SK-N-SH (cell line): ENCODE measurements at regions not wholly inside any gene's neighbourhood (a gene's known extent, or its start where the extent isn't known, plus 50 kb on each side); places are given as distances from the start of the nearest gene placed in this dataset.

Experiments
- CTCF ChIA-PET: fragments of 300-600, 350-600 bp; formaldehyde crosslinking; extraction: SDS; loops from one replicate; lab custom pipeline; 2021; lab: Yijun Ruan, JAX
- POLR2A ChIA-PET: fragments of 350-600 bp; sonication (Branson Sonifier 250); formaldehyde crosslinking; extraction: SDS; loops from one replicate; lab custom pipeline; 2020; ENCODE audit warnings: antibody characterized with exemption, inconsistent platforms; lab: Yijun Ruan, JAX
- DNase-seq: peaks from one replicate; pipeline ENCODE4 v3.0.0; 2012
- H2AFZ ChIP-seq: fragments of 200-600 bp; sonication (generic); 2 replicates; pipeline ENCODE4 v1.8.1; 2016; ENCODE audit warnings: antibody characterized with exemption, mild to moderate bottlenecking, low read depth
- H3F3A ChIP-seq: fragments of 200-600 bp; sonication (generic); replicated peaks from 2 replicates; pipeline ENCODE3; 2016; ENCODE audit warnings: antibody characterized with exemption, mild to moderate bottlenecking; ENCODE audit not compliant: insufficient read depth
- H3K27ac ChIP-seq, 2 experiments: fragments of 200-500 bp in 1 of 2; fragments of 200-600 bp in 1 of 2; sonication (Bioruptor generic) in 1 of 2; sonication (generic), shearing (Covaris generic) in 1 of 2; 2 replicates each; pipeline versions ENCODE4 v1.5.1 to v1.6.1; 2014 to 2016; ENCODE audit warnings: low read depth in 2 of 2, inconsistent platforms in 1 of 2, low read length in 1 of 2, mild to moderate bottlenecking in 1 of 2, mixed read lengths in 1 of 2
- H3K27me3 ChIP-seq: fragments of 200-600 bp; sonication (generic), shearing (Covaris generic); 2 replicates; pipeline ENCODE4 v1.6.1; 2016; ENCODE audit warnings: mixed run types; ENCODE audit not compliant: insufficient read depth
- H3K36me3 ChIP-seq, 2 experiments: fragments of 200-500 bp in 1 of 2; fragments of 200-600 bp in 1 of 2; sonication (Bioruptor generic) in 1 of 2; sonication (generic) in 1 of 2; replicated peaks in 1 of 2; 2 replicates each; pipeline versions ENCODE3 to v1.5.1; 2014 to 2016; ENCODE audit warnings: low read length in 1 of 2, mild to moderate bottlenecking in 1 of 2; ENCODE audit not compliant: insufficient read depth in 2 of 2, control insufficient read depth in 1 of 2
- H3K4me1 ChIP-seq, 2 experiments: fragments of 200-500 bp in 1 of 2; fragments of 200-600 bp in 1 of 2; sonication (Bioruptor generic) in 1 of 2; sonication (generic), shearing (Covaris generic) in 1 of 2; 2 replicates each; pipeline versions ENCODE4 v1.5.1 to v1.6.1; 2014 to 2016; ENCODE audit warnings: low read depth in 1 of 2, low read length in 1 of 2, mixed run types in 1 of 2; ENCODE audit not compliant: insufficient read depth in 2 of 2, control insufficient read depth in 1 of 2
- H3K4me2 ChIP-seq: fragments of 200-600 bp; sonication (generic), shearing (Covaris generic); 2 replicates; pipeline ENCODE4 v1.6.1; 2017; ENCODE audit warnings: mixed run types
- H3K4me3 ChIP-seq, 2 experiments: fragments of 200-500 bp in 1 of 2; fragments of 200-600 bp in 1 of 2; sonication (Bioruptor generic) in 1 of 2; sonication (generic), shearing (Covaris generic) in 1 of 2; 2 replicates each; pipeline versions ENCODE4 v1.5.1 to v1.8.1; 2014 to 2016; ENCODE audit warnings: low read depth in 2 of 2, inconsistent platforms in 1 of 2, low read length in 1 of 2, mild to moderate bottlenecking in 1 of 2, mixed read lengths in 1 of 2, moderate library complexity in 1 of 2
- H3K79me2 ChIP-seq: fragments of 200-600 bp; sonication (generic); 2 replicates; pipeline ENCODE4 v1.8.1; 2017; ENCODE audit warnings: mild to moderate bottlenecking; ENCODE audit not compliant: insufficient read depth
- H3K9ac ChIP-seq: fragments of 200-600 bp; sonication (generic); 2 replicates; pipeline ENCODE4 v1.6.1; 2017; ENCODE audit warnings: mixed run types
- H3K9me2 ChIP-seq: fragments of 200-600 bp; sonication (generic); 2 replicates; pipeline ENCODE4 v1.6.1; 2017; ENCODE audit warnings: mixed run types
- H3K9me3 ChIP-seq: fragments of 200-600 bp; sonication (generic); 2 replicates; pipeline ENCODE4 v1.6.1; 2017; ENCODE audit warnings: mixed run types, mild to moderate bottlenecking, moderate library complexity
- H4K20me1 ChIP-seq: fragments of 200-600 bp; sonication (generic); 2 replicates; pipeline ENCODE4 v1.6.1; 2017; ENCODE audit warnings: mild to moderate bottlenecking, mixed run types; ENCODE audit not compliant: insufficient read depth
- CHD2 ChIP-seq: fragments of 150-350 bp; IDR thresholded peaks from 2 replicates; pipeline ENCODE4 v1.6.1; 2018; ENCODE audit warnings: low read length; ENCODE audit not compliant: partially characterized antibody
- GABPA ChIP-seq: IDR thresholded peaks from 2 replicates; pipeline ENCODE4 v1.4.0; 2012; ENCODE audit warnings: low read depth, mild to moderate bottlenecking
- GATA2 ChIP-seq: sonication (generic); formaldehyde crosslinking; IDR thresholded peaks from 2 replicates; pipeline ENCODE4 v1.5.0; 2020; ENCODE audit warnings: mild to moderate bottlenecking, missing genetic modification reagents
- JUND ChIP-seq: IDR thresholded peaks from 2 replicates; pipeline ENCODE4 v1.4.0; 2012
- MEF2A ChIP-seq: IDR thresholded peaks from 2 replicates; pipeline ENCODE4 v1.4.0; 2012; ENCODE audit warnings: low read depth, borderline replicate concordance
- RAD21 ChIP-seq: IDR thresholded peaks from 2 replicates; pipeline ENCODE4 v1.6.1; 2012; ENCODE audit warnings: mild to moderate bottlenecking, low read length
- RXRA ChIP-seq: IDR thresholded peaks from 2 replicates; pipeline ENCODE4 v1.4.0; 2012; ENCODE audit warnings: low read depth, mild to moderate bottlenecking, borderline replicate concordance
- SIN3A ChIP-seq: IDR thresholded peaks from 2 replicates; pipeline ENCODE4 v1.6.1; 2012; ENCODE audit warnings: low read depth, mild to moderate bottlenecking, low read length, moderate library complexity, borderline replicate concordance
- TAF1 ChIP-seq: IDR thresholded peaks from 2 replicates; pipeline ENCODE4 v1.6.1; 2012; ENCODE audit warnings: low read depth, mild to moderate bottlenecking, low read length, moderate library complexity, borderline replicate concordance
- TCF12 ChIP-seq: IDR thresholded peaks from 2 replicates; pipeline ENCODE4 v1.4.0; 2012
- TEAD4 ChIP-seq: IDR thresholded peaks from 2 replicates; pipeline ENCODE4 v1.4.0; 2012; ENCODE audit warnings: mild to moderate bottlenecking, borderline replicate concordance; ENCODE audit not compliant: insufficient read depth
- YY1 ChIP-seq: IDR thresholded peaks from 2 replicates; pipeline ENCODE4 v1.4.0; 2012; ENCODE audit warnings: low read depth, mild to moderate bottlenecking
- WGBS: methylation state at CpG from one replicate; pipeline ENCODE4 v1.1.6; 2017; ENCODE audit warnings: low lambda C conversion rate; 5-methylcytosine and 5-hydroxymethylcytosine counted together
- TF ChIP-seq, protein P1 (sequence below): IDR thresholded peaks from 2 replicates; pipeline ENCODE4 v1.4.0; 2012; ENCODE audit warnings: low read depth
- TF ChIP-seq, protein P2 (sequence below): IDR thresholded peaks from 2 replicates; pipeline ENCODE4; 2012
- TF ChIP-seq, protein P3 (sequence below): fragments of 150-350 bp; IDR thresholded peaks from 2 replicates; pipeline ENCODE4 v1.6.1; 2016; ENCODE audit warnings: mild to moderate bottlenecking, low read depth, low read length
- TF ChIP-seq, protein P4 (sequence below): IDR thresholded peaks from 2 replicates; pipeline ENCODE4 v1.4.0; 2012; ENCODE audit warnings: low read depth, borderline replicate concordance

DNA sequence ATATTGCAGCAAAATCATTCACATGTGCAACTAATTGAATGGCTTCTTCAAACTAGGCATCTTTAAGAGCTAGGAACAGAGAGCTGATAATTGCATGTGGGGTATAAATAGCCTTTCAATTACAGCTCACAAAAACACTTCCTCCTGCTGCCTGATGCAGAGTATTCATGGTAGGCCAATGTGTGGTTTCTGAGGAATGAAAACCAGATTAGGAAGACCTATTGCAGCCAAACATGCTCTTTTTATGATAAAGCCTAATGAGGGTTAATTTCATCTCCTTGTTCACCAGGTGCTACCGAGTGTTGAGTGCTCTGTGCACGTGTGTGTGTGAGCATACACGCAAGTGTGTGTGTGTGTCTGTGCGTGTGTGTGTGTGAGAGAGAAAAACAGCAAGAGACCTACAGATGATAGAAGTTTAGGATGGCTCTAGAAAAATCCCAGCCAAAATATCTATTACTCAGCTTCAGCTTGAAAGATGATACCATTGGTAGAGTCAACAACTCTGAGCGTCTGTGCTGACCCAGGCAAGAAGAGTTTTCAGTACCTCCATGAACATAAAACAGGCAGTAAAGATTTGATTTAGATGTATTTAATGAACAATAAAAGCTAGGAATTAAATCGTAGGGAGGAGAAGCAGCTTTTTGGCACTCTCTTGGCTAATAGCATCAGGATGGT is 448.5 kb upstream of the ANKRD30A start:
- no peaks in the 10 kb centered on the region for H3K9me3 ChIP-seq
- peak overlapping the region; percentile 12 to 51; a peak in 2 of 4 replicates for H3K27ac ChIP-seq
- H3K4me2 ChIP-seq: peak overlapping the region; percentile 63
- peaks cover 12 to 26% of the 10 kb centered on the region in 2 experiments; a peak in 3 of 4 replicates for H3K4me1 ChIP-seq
- H3K36me3 ChIP-seq: no peaks in the 10 kb centered on the region
- peak; percentile 9 for DNase-seq
- ChIA-PET POLR2A (no interaction called here), CTCF (no interaction called here)
- no peaks in the 10 kb centered on the region; the same call in 1 of the 2 replicates for H4K20me1 ChIP-seq
- H3K79me2 ChIP-seq: no peaks in the 10 kb centered on the region
- no peak overlapping the region for H3K9ac ChIP-seq
- H3K4me3 ChIP-seq: no peak overlapping the region
- no peaks in the 10 kb centered on the region for H3K9me2 ChIP-seq
- TF ChIP-seq TCF12: no peak; the same call in 1 of the 2 replicates
- TF ChIP-seq GATA2 (CRISPR knock-in tag): peak; percentile 21; the same call in 1 of the 2 replicates
- no peaks in the 10 kb centered on the region for H3K27me3 ChIP-seq
- 0 out of 2 replicates have a peak overlapping the region, but pooled peaks have one; percentile 17 for H2AFZ ChIP-seq
- WGBS: 66% methylated on average over 6 of the region's 6 CpGs
- peaks cover 12% of the 10 kb centered on the region for H3F3A ChIP-seq

DNA sequence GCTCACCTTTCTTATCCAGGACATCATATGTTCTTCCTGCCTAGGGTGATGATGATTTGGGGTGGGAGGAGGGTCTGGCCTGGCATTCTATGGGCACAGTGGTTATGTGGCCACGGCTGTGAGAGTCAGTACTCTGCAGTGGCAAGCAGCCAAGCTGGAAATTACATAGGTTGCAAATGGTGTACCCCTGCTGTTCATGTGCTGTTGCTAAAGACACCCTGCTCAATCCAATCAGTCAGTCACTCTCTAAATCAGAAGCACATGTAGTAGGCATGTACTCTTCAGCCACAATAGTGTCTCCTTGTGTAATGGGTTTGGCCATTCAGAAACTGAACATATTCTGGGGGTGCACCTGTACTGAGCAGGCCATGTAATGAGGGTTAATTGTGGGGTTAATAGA is 449.1 kb upstream of the ANKRD30A start:
- peaks cover 12% of the 10 kb centered on the region for H3F3A ChIP-seq
- peak; percentile 27 for DNase-seq
- no peak overlapping the region for H3K4me3 ChIP-seq
- H3K27ac ChIP-seq: peak overlapping the region; percentile 12 to 51; a peak in 1 of 4 replicates
- TF ChIP-seq, protein P1, sequence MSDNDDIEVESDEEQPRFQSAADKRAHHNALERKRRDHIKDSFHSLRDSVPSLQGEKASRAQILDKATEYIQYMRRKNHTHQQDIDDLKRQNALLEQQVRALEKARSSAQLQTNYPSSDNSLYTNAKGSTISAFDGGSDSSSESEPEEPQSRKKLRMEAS: no peak
- TF ChIP-seq RXRA (no peak), RAD21 (no peak), TEAD4 (no peak), TAF1 (no peak)
- ChIA-PET CTCF (no interaction called here), POLR2A (no interaction called here)
- no peaks in the 10 kb centered on the region for H3K9me2 ChIP-seq
- H3K4me2 ChIP-seq: peak overlapping the region; percentile 63; the same call in 1 of the 2 replicates
- H4K20me1 ChIP-seq: no peaks in the 10 kb centered on the region; the same call in 1 of the 2 replicates
- H3K9me3 ChIP-seq: no peaks in the 10 kb centered on the region
- H2AFZ ChIP-seq: no peak overlapping the region
- no peak overlapping the region for H3K9ac ChIP-seq
- H3K27me3 ChIP-seq: no peaks in the 10 kb centered on the region
- H3K36me3 ChIP-seq: no peaks in the 10 kb centered on the region
- no peaks in the 10 kb centered on the region for H3K79me2 ChIP-seq
- H3K4me1 ChIP-seq: peaks cover 12 to 26% of the 10 kb centered on the region in 2 experiments; a peak in 3 of 4 replicates
- 38% methylated on average over 1 of the region's 1 CpG for WGBS

DNA sequence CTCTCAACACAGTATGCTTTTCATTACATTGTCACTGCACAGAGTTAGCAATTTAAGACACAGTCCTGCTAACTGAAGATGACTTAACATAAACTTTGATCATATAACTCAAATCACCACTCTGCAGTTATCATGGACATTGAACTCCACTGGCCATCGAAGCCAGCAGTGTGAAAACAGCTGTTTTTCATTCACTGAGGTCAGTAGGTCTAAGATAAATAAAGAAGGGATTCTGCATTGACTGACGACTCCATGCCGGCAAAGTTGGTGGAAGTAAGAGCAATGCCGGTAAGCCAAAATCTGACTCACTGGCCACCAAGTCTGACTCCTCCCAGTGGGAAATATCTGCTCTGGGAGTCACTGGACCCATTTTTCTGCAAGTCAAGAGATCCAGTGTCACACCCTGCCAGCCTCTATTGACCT is 449.9 kb upstream of the ANKRD30A start:
- Histone ChIP-seq H4K20me1 (no peaks in the 10 kb centered on the region; the same call in 1 of the 2 replicates), H3K4me3 (no peak overlapping the region), H3K9me3 (no peaks in the 10 kb centered on the region), H3K4me2 (peak overlapping the region; percentile 17), H2AFZ (no peak overlapping the region), H3K9me2 (no peaks in the 10 kb centered on the region), H3K27me3 (no peaks in the 10 kb centered on the region), H3K4me1 (peaks cover 12 to 35% of the 10 kb centered on the region in 2 experiments; a peak in 3 of 4 replicates), H3K27ac (peak overlapping the region in 1 of 2 experiments; percentile 51; a peak in 2 of 4 replicates), H3K9ac (no peak overlapping the region), H3K36me3 (no peaks in the 10 kb centered on the region), H3K79me2 (no peaks in the 10 kb centered on the region), H3F3A (peaks cover 12% of the 10 kb centered on the region)
- 10% methylated on average over 4 of the region's 4 CpGs for WGBS
- POLR2A ChIA-PET: no interaction called here
- CTCF ChIA-PET: no interaction called here
- no peak for DNase-seq
- TF ChIP-seq MEF2A (0 out of 2 replicates have a peak, but pooled peaks have one; percentile 42), YY1 (no peak), CHD2 (no peak), JUND (peak; percentile 66), SIN3A (peak; percentile 57; the same call in 1 of the 2 replicates), GABPA (no peak)
- TF ChIP-seq, protein P2, sequence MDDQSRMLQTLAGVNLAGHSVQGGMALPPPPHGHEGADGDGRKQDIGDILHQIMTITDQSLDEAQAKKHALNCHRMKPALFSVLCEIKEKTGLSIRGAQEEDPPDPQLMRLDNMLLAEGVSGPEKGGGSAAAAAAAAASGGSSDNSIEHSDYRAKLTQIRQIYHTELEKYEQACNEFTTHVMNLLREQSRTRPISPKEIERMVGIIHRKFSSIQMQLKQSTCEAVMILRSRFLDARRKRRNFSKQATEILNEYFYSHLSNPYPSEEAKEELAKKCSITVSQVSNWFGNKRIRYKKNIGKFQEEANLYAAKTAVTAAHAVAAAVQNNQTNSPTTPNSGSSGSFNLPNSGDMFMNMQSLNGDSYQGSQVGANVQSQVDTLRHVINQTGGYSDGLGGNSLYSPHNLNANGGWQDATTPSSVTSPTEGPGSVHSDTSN: peak; percentile 94
- TF ChIP-seq, protein P3, sequence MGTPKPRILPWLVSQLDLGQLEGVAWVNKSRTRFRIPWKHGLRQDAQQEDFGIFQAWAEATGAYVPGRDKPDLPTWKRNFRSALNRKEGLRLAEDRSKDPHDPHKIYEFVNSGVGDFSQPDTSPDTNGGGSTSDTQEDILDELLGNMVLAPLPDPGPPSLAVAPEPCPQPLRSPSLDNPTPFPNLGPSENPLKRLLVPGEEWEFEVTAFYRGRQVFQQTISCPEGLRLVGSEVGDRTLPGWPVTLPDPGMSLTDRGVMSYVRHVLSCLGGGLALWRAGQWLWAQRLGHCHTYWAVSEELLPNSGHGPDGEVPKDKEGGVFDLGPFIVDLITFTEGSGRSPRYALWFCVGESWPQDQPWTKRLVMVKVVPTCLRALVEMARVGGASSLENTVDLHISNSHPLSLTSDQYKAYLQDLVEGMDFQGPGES: no peak
- TF ChIP-seq, protein P4, sequence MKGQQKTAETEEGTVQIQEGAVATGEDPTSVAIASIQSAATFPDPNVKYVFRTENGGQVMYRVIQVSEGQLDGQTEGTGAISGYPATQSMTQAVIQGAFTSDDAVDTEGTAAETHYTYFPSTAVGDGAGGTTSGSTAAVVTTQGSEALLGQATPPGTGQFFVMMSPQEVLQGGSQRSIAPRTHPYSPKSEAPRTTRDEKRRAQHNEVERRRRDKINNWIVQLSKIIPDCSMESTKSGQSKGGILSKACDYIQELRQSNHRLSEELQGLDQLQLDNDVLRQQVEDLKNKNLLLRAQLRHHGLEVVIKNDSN: no peak
